ENCODE measurements at regions not wholly inside any gene's neighbourhood (a gene's known extent, or its start where the extent isn't known, plus 50 kb on each side); places are given as distances from the start of the nearest gene placed in this dataset.

GRCh38 chr5:156095709-156096241, 231.2 kb upstream of the SGCD start:
- TF ChIP-seq CTCF (IDR thresholded peaks at IDR 0.05; ENCODE audit: low read length), result no peak
- TF ChIP-seq EZH2 (optimal IDR thresholded peaks at IDR 0.05; ENCODE audit: low read depth, low read length), result no peak
- TF ChIP-seq EZH2phosphoT487 (IDR thresholded peaks at IDR 0.05; ENCODE audit: low read length), result no peak

Measured in MM.1S (cell line).